ENCODE measurements at regions not wholly inside any gene's neighbourhood (a gene's known extent, or its start where the extent isn't known, plus 50 kb on each side); places are given as distances from the start of the nearest gene placed in this dataset.

- Mint-ChIP-seq H3K27ac (no peak overlapping the region), H3K4me1 (peaks cover 2% of the 10 kb centered on the region), H3K4me3 (no peak overlapping the region), H3K36me3 (no peaks in the 10 kb centered on the region), H3K9me3 (no peaks in the 10 kb centered on the region)
- no peak for ATAC-seq
- no peak for DNase-seq (ENCODE audit: low spot score in 2 of 2)
Measured at GRCh38 chr2:12183032-12183645, 436.7 kb downstream of the LPIN1 start.

DNA sequence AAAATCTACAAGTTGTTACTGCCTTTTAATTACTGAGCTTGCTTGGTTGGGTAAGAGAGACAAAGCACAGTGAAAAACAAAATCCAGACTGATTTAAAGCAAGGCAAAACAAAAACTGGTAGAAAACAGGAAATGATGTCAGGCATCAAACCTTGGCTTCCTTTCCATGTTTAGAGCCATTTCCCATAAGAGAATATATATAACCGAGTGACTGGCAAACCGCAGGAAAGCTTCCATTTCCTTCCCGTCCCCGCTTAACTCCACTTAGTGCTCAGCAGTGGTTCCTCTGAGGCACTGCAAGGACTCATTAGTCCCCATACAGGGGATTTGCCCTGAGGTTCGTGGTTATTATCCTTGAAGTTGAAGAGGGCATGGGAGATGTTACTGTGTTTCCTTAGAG lies 446.3 kb downstream of the LPIN1 start:
- H3K4me3 Mint-ChIP-seq, result no peak overlapping the region

GRCh38 chr2:12194968-12195367 lies 448.5 kb downstream of the LPIN1 start:
- H3K9me3 Mint-ChIP-seq, result peaks cover 5% of the 10 kb centered on the region
- DNase-seq (ENCODE audit: low spot score in 2 of 2), result no peak
- no peak overlapping the region for H3K4me3 Mint-ChIP-seq
- ATAC-seq, result no peak
- H3K27ac Mint-ChIP-seq, result no peak overlapping the region
- H3K4me1 Mint-ChIP-seq, result peaks cover 17% of the 10 kb centered on the region
- H3K36me3 Mint-ChIP-seq, result no peaks in the 10 kb centered on the region

More for the DNA sequence above, 446.3 kb downstream of the LPIN1 start:
- H3K27ac Mint-ChIP-seq, result no peak overlapping the region
- H3K4me1 Mint-ChIP-seq, result peaks cover 17% of the 10 kb centered on the region
- ATAC-seq (no peak), DNase-seq (ENCODE audit: low spot score in 2 of 2) (no peak)
- H3K9me3 Mint-ChIP-seq, result no peaks in the 10 kb centered on the region
- no peaks in the 10 kb centered on the region for H3K36me3 Mint-ChIP-seq

DNA sequence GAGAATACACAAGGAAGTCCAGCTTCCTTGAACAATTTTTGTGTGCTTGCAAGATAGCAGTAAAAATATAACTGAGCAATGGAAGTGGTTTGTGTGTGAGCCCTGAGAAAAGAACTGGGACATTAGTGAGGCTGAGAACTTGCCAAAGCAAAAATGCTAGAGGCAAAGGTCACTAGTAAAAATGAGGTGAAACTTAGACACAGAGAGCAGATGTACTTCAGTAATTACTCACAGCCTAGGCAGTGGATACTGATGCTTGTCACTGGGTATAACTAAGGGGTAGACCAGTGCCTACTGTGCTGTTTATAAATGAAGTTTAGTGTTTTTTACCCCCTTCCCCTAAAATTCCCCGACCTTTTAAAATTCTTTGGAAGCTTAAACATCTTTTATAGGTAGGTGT lies 450.1 kb downstream of the LPIN1 start:
- DNase-seq (ENCODE audit: low spot score in 2 of 2), result no peak
- Mint-ChIP-seq H3K36me3 (no peaks in the 10 kb centered on the region), H3K9me3 (peaks cover 5% of the 10 kb centered on the region), H3K27ac (no peak overlapping the region), H3K4me1 (peaks cover 17% of the 10 kb centered on the region), H3K4me3 (no peak overlapping the region)
- ATAC-seq, result peak; percentile 78

DNA sequence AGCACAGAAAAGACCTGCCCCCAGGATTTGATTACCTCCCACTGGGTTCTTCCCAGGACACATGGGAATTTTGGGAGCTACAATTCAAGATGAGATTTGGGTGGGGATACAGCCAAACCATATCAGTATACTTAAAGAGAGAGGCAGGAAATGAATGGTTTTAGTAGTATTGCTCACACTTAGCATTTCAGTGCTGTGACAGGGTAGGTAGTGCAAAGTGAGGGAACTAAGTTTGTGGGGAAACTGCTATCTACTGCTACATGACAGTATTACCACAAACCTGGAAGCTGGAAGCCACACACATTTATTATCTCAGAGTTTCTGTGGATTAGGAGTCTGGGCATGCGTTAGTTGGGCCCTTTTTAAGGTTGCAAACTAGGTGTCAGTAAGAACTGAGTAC lies 450.7 kb downstream of the LPIN1 start:
- no peak overlapping the region for H3K27ac Mint-ChIP-seq

DNA sequence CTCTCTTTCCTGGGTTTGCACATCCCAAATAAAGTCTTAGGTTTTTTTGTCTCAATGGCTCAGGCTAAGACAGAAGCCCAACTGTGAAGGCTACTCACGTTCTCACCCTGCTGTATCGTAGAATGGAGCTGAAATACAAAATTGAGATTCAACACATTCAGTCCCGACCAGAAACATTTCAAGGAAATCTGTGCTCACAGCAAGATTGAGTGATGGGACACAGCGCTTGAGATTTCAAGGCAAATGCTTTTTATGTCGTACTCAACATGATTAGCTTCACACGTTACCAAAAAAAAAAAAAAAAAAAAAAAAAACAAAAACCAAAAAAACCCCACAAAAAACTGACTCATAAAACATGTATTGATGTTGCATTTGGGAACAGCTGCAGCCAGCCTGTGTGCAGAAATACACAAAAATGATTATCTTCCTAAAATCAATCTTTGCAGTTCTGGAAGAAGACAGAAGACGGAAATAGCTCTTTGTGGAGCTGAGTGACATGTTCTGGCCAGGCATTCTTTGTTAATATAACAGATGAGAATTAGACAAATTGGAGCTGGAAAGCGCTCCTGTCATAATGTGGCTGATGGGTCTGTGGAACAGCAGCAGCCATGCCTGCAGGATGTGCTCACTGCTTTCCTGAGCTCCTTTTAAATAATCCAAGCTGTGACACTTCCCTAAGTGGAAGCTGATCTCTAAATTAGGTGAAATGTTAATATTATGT lies 453.2 kb downstream of the LPIN1 start:
- Mint-ChIP-seq H3K4me1 (peaks cover 10% of the 10 kb centered on the region), H3K36me3 (no peaks in the 10 kb centered on the region), H3K27ac (no peak overlapping the region), H3K4me3 (no peak overlapping the region), H3K9me3 (peaks cover 5% of the 10 kb centered on the region)
- DNase-seq (ENCODE audit: low spot score in 2 of 2), result no peak
- no peak for ATAC-seq

More for the DNA sequence above, 450.7 kb downstream of the LPIN1 start:
- H3K36me3 Mint-ChIP-seq, result no peaks in the 10 kb centered on the region
- DNase-seq (ENCODE audit: low spot score in 2 of 2) (no peak), ATAC-seq (peak; percentile 91)
- peaks cover 17% of the 10 kb centered on the region for H3K4me1 Mint-ChIP-seq
- no peak overlapping the region for H3K4me3 Mint-ChIP-seq
- H3K9me3 Mint-ChIP-seq, result peaks cover 5% of the 10 kb centered on the region

DNA sequence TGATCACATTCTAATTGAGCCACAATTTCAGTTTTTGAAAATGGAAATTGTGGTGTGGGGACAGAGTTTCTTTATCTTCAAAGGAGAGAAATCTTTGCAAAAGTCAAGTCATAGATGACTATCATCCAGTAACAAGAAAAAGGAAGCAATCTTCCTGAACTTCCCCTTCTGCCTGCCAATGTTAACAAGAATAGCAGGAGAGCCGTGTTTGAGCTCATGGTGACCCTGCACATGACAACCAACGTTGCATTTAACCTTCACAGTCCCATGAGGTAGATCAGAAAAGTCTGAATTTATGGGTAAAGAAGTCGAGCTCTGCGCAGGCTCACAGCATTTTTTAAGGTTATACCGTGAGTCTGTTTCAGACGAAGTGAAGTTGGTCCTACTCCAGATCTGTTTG lies 454.9 kb downstream of the LPIN1 start:
- Mint-ChIP-seq H3K4me1 (peaks cover 8% of the 10 kb centered on the region), H3K4me3 (no peak overlapping the region), H3K27ac (no peak overlapping the region), H3K9me3 (peaks cover 5% of the 10 kb centered on the region), H3K36me3 (no peaks in the 10 kb centered on the region)
- no peak for ATAC-seq
- no peak for DNase-seq (ENCODE audit: low spot score in 2 of 2)

DNA sequence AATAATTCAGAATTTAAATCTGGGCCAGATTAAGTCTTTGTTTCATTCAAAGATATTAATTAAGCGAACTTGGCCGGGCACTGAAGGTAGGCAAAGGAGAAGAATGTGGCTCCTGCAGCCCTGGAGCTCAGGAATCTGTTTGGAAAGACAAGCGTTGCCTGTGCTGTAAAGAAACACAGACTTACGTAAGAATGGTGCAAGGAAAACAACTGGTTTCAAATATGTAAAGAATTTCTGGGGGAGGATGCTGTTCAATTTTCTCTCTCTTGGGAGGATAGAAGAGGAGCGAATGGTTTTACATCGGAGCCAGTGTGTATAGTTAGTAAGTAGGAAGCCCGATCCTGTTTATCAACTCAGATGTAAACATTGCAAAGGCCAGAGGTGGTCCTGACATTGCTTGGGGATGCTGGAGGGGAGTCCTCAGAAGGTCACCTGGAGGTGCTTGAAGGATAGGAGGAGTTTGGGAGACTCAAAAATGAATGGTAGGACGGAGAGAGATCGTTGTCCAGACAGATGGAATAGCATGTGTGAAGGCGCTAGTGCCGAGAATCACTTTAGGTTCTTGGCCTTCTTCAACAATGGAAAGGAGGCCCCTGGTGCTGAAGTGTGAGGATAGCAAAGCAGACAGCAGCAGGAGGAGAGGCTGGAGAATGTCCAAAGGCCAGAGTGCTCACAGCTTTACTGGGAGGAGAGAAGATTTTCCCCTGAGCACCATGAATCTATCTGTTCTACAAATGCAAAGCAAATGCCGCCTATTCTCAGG lies 456.1 kb downstream of the LPIN1 start:
- peaks cover 5% of the 10 kb centered on the region for H3K9me3 Mint-ChIP-seq
- H3K4me3 Mint-ChIP-seq, result no peak overlapping the region
- no peak overlapping the region for H3K27ac Mint-ChIP-seq
- ATAC-seq (no peak), DNase-seq (ENCODE audit: low spot score in 2 of 2) (no peak)
- no peaks in the 10 kb centered on the region for H3K36me3 Mint-ChIP-seq
- no peaks in the 10 kb centered on the region for H3K4me1 Mint-ChIP-seq

DNA sequence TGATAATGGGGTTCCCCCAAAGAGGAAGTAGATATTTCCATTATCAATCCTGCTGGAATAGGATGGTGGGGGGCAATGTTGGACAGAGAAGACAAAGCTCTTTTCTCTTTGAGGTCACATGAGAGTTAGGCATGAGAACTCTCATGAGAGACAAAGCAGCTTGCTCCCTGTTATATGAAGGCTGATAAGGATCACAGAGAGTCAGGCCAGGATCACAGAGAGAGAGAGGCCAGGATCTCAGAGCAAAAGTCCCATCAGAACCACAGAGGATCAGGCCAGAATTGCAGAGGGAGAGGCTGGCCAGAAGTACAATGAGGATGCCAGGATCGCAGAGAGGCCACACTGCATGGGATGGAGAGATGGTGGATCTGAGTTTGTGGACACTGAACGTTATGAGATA lies 457.1 kb downstream of the LPIN1 start:
- DNase-seq (ENCODE audit: low spot score in 2 of 2) (no peak), ATAC-seq (no peak)
- Mint-ChIP-seq H3K4me3 (no peak overlapping the region), H3K9me3 (no peaks in the 10 kb centered on the region), H3K4me1 (no peaks in the 10 kb centered on the region), H3K27ac (no peak overlapping the region), H3K36me3 (no peaks in the 10 kb centered on the region)

DNA sequence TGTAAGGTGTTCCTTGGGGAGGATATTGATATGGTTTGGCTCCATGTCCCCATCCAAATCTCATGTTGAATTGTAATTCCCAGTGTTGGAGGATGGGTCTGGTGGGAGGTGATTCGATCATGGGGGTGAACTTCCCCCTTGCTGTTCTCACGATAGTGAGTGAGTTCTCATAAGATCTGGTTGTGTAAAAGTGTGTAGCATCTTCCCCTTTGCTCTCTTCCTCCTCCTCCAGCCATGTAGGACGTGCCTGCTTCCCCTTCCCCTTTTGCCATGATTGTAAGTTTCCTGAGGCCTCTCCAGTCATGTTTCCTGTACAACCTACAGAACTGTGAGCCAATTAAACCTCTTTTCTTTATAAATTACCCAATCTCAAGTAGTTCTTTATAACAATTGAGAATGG lies 458.7 kb downstream of the LPIN1 start:
- DNase-seq (ENCODE audit: low spot score in 2 of 2) (no peak), ATAC-seq (no peak)
- no peaks in the 10 kb centered on the region for H3K9me3 Mint-ChIP-seq
- no peaks in the 10 kb centered on the region for H3K36me3 Mint-ChIP-seq
- no peak overlapping the region for H3K27ac Mint-ChIP-seq
- no peaks in the 10 kb centered on the region for H3K4me1 Mint-ChIP-seq
- H3K4me3 Mint-ChIP-seq, result no peak overlapping the region

DNA sequence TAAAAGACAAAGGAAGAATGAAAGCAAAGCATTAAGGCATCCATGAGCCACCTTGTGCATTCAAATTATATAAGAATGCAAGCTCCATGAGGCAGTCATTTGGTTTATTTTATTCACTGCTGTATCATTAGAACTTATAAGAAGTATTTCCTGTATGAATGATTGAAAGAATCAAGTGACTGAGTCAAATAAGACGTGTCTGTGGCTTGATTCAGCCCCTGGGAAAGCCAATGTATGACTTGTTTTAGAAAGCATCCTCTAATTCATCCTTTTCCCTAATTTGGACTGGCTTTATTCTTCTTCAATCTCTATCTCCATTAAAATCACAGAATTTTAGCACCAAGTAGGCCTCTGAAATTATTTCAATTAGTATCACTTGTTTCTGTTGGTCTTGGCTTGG lies 461.1 kb downstream of the LPIN1 start:
- Mint-ChIP-seq H3K36me3 (no peaks in the 10 kb centered on the region), H3K4me1 (no peaks in the 10 kb centered on the region), H3K4me3 (no peak overlapping the region), H3K9me3 (no peaks in the 10 kb centered on the region), H3K27ac (no peak overlapping the region)
- ATAC-seq (no peak), DNase-seq (ENCODE audit: low spot score in 2 of 2) (no peak)

- no peaks in the 10 kb centered on the region for H3K4me1 Mint-ChIP-seq
- no peak overlapping the region for H3K4me3 Mint-ChIP-seq
- DNase-seq (ENCODE audit: low spot score in 2 of 2) (no peak), ATAC-seq (no peak)
- no peaks in the 10 kb centered on the region for H3K36me3 Mint-ChIP-seq
- no peaks in the 10 kb centered on the region for H3K9me3 Mint-ChIP-seq
- no peak overlapping the region for H3K27ac Mint-ChIP-seq
Measured at GRCh38 chr2:12210016-12210933, 463.8 kb downstream of the LPIN1 start.

DNA sequence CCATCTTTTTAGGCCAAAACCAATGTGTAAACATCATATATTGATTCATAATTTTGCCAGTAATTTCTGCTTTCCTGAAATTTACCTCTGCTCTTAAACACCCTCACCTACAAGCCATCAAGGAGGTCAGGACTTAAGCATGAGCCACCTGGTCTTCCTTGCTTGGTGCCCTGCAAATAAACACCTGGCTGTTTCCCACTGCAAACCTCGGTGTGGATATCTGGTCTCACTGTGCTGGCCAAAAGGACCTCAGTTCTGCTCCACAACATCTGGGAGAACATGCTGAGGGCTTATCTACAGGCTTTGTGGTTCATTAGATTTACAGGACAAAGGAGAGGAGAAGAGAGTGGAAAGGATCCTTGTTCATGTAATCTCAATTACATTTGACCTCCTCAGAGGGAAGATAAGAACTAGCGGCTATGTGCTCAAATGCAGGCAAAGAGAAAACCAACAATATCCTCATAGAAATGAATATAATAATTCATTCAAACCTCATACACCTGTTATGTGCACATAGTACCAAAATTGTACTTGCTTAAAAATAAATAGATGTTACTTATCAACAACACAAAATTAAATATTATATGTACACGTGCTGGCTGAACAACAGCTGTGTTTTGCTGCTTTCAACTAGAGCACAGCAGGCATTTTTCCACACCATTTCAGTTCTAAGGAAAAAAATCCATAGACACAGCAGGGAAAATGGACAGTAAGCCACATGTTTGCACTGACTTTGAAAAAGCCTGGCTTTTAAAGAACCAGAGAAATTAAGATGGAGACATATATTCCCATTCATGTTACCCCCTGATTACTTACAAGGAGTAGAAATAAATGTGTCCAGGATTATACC lies 465.1 kb downstream of the LPIN1 start:
- H3K36me3 Mint-ChIP-seq, result no peaks in the 10 kb centered on the region
- DNase-seq (ENCODE audit: low spot score in 2 of 2), result no peak
- no peak overlapping the region for H3K27ac Mint-ChIP-seq
- no peaks in the 10 kb centered on the region for H3K4me1 Mint-ChIP-seq
- ATAC-seq, result no peak
- no peak overlapping the region for H3K4me3 Mint-ChIP-seq
- H3K9me3 Mint-ChIP-seq, result no peaks in the 10 kb centered on the region

DNA sequence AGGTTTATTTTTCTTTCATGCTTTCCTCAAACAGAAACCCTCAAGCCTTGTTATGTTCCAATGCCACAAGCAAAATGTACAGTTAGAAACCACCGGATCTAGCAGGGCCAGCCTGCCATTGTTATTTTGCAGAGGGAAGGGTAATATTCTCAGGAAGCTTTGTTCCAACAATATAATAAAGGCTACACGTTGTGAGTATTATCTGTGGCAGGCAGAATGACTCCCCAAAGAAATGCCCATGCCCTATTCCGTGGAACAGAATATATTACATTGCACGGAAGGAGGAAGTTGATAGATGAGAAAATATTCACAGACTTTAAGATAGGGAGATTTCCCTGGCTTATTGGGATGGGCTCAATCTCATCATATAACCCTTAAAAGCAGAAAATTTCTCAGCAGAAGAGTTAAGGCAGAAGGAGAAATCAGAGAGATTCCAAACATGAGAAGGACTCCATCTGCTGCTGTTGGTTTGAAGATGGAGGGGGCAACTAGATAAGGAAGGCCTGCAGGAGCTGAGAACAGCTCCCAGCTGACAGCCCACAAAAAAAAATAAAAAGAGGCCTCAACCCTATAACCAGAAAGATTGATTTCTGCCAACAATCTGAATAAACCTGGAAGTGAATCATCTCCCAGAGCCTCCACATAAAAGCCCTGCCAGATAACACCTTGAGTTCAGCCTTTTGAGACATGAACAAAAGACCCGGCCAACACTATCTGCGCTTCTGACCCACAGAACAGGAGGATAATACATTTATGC lies 466.6 kb downstream of the LPIN1 start:
- Mint-ChIP-seq H3K27ac (no peak overlapping the region), H3K36me3 (no peaks in the 10 kb centered on the region), H3K4me3 (no peak overlapping the region), H3K4me1 (no peaks in the 10 kb centered on the region), H3K9me3 (no peaks in the 10 kb centered on the region)
- ATAC-seq (no peak), DNase-seq (ENCODE audit: low spot score in 2 of 2) (no peak)

Measured in stimulated activated effector memory CD8-positive, alpha-beta T cell treated with anti-CD3 and anti-CD28 coated beads, Interleukin-12 subunit alpha, Interleukin-12 subunit beta, amount 100 ng/mL, for 72 hours (primary cell).